Amygdala (tissue), 56 donors: ENCODE measurements at regions not wholly inside any gene's neighbourhood (a gene's known extent, or its start where the extent isn't known, plus 50 kb on each side); places are given as distances from the start of the nearest gene placed in this dataset.
A peak's percentile ranks its signal among the peaks of the same experiment; 100 is the strongest.

ENCODE experiments used
- DNase-seq, 56 donors: peaks; one replicate each; lab custom pipeline; 2025; lab: John Stamatoyannopoulos, UW

DNA sequence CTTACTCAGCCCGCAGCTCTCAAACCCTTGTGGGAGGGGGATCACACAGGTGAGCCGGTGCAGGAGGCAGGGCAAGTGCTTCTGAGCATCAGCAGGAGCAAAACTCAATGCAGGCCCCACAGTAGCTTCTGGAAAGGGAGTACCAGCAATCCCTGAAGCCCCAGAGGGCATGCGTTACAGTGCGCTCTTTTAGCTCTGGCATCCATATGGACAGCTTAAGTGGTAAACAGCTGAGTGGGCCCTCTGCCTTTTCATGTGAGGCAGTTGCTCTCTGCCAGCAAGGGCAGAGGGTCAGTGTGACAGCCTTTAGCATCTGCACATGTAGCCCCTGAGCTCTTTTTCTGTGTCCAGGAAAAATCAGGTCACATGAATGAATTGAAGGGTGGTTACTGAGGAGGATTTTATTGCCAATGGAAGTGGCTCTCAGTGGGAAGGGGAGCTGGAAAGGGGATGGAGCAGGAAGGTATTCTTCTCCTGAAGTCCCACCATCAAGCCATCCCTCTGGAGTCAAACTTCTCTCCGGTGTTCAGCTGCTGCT is 464.3 kb upstream of the THRB start:
- no peak for DNase-seq

DNA sequence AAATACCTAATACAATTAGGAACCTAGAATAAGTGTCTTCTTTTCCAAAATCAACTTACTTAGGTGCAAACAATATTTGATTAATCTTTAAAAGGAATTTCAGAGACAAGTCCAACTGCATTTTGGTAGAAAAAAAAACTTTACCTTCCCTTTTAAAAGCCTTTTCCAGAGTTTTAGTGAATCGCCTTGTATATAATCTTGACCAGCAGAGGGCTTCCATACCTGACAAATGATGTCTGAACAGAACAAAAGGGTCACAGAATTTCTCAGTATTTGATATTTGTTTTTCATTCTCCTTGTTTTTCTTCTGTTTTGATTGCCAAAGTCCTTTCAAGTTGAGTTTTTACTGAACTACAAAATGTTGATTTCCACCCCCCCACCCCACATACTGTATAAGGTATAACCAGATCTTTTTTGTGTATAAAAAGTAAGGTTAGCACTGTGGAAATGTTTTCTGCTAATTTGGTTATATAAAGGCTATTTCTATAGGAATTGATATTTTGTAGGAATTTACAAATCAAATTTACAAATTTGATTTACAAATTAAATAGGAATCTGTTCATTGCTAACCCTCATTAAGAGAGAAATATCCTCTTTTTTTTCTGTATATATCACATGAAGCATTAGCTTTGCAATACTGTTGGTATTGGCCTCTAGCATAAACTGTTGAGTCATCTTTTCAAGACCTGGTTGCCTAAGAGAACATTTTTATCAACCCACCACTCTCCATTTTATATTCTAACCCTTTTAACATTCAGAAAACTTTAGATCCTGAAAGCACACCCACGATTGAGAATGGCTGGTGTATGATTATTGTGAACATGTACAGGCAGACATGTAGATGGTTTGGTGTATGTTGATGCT is 464.1 kb upstream of the RARB start:
- DNase-seq, result no peak

DNA sequence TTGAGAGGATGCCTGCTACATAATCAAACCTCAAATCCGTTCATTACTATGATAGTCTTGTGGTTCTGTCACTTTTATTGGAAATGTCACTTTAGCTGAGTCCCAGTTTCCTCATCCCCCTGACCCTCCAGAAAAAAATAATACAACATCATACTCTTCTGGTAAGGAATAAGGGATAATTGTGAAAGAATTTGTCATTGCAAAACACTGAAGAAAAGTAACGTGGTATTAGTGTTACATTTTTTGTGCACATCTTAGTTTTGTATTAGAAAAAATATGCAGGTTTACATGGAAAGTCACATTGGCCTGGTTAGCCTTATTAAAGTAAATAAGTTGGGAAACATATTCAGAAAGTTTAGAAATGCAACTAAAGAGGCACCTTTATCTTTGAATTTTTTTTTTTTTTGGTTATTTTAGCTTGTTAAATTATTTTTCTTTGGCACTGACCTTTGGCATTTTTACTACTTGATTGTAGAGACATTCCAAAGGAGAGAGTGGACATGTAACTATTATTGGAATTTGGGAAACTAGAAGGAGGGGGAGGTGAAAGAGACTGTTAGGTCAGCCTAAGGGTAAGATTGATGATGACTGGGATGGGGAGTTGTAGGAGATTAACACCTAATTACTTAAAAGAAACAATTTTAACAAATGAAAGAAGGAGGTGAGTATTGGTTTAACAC is 462.2 kb upstream of the RARB start:
- no peak for DNase-seq

DNA sequence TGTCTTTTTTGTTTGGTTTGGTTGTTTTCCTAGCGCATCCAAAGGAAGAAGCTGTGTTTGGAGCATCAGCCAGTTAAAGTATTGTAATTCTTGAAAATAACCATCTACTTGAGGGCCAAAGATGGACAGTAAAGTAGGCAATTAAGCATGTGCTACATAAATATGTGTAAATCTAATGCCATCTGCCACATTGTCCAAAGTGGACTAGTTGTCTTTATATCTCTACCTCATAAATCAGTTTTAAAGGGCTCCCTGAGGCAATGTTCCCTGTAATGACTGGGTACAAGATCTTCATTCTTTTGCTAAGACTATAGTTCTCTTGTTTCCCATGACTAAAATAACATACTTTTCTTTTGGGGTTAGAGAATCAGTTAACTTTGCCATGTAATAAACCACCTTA is 460.0 kb upstream of the RARB start:
- no peak for DNase-seq

DNA sequence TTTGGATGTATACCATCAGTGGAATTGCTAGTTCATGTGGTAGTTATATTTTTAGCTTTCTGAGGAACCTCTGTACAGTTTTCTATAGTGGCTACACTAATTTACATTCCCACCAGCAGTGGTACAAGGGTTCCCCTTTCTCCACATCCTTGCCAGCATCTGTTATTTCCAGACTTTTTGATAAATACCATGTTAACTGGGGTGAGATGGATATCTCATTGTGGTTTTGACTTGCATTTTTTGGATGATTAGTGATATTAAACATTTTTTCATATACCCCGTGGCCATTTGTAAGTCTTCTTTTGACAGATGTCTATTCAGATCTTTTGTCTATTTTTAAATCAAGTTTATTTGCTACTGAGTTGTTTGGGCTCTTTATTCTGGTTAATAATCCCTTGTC is 455.6 kb upstream of the RARB start:
- no peak for DNase-seq

DNA sequence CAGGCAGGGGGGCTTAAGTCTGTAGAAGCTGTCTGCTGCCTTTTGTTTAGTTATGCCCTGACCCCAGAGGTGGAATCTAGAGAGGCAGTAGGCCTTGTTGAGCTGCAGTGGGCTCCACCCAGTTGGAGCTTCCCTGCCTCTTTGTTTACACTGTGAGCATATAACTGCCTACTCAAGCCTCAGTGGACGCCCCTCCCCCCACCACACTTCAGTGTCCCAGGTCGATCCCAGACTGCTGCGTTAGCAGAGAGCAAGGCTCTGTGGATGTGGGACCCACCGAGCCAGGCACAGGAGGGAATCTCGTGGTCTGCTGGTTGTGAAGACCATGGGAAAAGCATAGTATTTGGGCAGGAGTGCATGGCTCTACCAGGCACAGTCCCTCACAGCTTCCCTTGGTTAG is 446.8 kb upstream of the RARB start:
- DNase-seq, result no peak

DNA sequence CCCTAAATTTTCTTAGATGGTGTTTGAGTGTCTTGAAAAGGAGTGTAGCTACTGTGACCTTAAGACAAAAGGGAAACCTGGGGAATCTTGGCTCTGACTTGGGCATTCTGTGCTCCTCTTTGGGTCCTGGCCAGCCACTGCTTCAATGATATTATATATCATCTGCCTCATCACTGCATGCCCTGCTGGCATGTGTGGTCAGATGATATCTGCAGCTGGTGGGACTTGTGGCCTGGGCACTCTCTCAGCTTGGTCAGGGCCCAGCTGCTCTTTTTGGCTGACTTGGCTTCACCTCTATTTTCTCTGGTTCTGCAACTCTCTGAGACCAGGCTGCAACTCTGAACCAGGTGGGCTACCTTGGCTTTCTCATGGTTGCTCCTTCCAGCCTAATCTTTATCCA is 446.1 kb upstream of the RARB start:
- no peak for DNase-seq

DNA sequence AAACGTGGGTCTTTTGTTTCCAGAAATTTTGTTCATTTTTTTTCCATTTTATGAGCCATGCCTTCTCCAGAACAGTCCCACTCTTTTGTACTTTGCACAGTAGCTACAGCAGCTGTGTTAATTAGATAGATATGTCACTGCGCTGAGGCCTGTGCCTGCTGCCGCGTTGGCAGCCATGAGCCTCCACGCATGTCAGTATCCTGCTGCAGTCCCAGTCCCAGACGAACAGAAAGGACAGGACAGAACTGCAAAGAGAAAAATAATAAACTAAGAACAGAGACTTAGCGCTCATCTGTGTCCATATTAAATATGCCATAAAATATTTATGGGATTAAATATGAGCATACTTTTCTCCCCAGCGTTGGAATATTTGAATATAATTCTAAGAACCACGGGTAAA is 442.4 kb upstream of the RARB start:
- no peak for DNase-seq

DNA sequence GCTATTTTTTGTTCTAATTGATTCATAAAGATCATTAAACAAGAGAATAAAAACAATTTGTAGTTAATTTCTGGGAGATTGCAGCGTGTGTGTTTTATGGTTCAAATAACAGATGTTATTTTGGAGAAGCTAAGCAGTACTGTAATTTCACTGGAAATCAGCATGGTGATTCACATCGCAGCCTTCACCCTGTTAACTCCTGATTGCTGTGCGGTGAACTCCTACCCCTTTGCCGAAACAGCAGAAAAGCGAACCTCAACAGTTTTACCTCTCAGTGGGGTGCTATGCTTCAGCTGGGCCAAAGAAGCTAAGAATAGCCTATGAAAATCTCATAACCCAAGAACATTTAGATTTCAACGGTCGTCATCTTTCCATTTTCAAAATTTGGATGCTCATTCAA is 441.5 kb upstream of the RARB start:
- DNase-seq, result no peak

DNA sequence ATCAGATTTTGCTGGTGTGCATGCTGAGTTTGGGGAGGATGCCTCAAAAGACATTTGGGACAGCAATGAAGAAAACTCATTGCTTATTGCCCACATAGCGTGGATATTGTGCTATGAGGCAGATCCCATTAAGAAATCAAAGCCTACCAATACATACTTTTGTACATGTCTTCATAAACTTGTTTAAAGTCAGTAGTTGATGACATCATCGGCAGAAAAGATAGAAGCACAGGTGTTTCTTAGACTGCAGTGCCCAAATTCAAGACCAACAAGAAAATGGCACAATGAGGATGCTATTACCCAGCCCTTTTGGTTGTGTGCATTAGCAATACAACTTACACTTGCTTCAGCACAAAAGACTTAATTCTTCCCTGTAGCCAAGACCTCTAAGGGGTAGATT is 428.7 kb upstream of the RARB start:
- DNase-seq, result no peak

DNA sequence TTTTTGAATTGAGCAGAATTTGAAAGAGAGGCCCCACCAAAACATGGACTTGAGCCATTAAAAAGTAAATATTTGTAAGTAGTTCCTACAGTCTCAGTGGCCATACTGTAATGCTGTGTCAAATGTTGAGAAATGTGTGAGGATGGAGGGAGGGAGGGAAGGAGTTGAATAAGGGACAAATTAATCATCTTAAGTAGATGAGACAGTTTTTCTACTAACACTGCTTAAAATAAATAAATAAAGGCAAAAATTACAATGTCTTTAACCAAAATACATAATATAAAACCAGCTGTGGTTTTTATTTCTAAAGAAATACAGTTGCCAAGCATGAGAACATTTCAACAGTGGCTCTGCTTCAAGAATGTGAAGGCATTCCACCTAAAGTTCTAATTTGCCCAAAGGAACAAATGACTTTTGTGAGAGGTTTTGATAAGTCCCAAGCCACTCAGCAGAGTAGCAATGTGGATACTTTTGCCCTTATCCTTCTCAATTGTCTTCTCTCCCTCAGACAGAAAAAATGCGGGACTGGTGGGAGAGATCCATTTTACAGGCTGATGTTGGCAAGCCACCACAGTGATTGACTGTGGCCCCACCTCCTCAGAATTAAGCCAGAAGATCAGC is 427.0 kb upstream of the RARB start:
- DNase-seq, result no peak

DNA sequence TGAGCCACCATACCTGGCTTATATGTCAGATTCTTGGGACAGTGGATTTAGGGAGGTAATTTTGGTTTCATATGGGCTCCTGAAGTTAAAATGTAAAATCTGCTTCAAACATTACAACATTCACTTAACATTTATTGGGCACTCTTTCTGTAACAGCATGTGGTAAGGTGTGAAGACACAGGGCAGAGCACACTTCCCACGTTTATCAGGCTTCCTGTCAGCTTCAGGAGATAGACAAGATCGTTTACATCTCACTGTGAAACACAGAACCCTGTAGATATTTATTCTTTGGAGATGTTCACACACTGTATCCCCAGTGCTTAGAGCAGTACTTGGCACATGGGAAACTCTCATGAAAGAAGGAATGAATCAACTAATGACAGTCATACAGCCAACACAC is 426.0 kb upstream of the RARB start:
- no peak for DNase-seq

DNA sequence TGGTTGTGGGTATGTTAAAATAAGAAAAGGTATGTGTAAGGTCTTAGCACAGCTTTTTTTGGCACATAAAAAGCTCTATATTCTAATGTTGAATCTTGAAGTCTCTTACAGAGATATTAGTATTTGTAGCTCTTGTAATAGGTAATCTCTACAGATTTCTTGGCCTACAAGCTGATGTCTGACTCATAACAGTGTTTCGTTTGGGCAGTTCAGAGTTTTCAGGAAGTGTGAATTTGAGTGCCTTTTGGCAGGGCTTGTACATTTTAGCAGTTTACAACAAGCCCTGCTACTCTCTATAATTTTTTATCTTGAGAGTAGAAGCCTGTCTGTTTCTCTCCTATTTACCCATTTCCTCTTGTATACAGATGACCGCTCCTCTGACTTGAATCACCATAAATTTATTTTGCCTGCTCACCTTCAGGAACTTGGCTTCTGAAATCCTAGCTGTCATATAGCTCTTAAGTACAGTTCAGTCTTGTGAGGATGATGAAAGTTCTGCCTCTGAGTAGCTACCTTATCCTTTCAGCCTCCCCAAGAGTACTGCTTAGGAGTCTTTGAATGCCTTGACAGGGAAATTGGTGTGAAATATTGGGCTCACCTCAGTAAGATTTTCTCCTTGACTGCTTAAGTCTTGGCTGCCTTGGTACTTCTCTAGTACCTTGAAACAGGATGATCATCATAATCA is 419.9 kb upstream of the RARB start:
- no peak for DNase-seq

DNA sequence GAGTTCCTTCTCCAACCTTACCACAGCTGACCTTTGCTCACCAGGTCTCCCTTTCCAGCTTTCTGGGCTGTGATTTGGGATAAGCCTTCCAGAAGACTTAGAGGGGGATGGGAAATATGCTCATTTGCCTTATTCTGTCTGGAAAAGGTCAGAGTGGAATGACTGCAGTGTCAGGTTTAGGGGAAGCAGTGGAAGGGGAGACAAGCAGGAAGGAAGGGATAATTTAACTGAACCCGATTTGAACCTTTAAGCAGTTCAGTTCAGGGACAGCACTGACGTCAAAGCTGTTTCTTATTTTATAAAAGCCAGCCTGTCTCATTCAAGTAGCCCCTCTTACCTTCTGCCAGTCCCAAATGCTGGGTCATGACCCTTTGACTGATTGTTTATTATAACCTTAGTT is 418.4 kb upstream of the RARB start:
- DNase-seq, result no peak

DNA sequence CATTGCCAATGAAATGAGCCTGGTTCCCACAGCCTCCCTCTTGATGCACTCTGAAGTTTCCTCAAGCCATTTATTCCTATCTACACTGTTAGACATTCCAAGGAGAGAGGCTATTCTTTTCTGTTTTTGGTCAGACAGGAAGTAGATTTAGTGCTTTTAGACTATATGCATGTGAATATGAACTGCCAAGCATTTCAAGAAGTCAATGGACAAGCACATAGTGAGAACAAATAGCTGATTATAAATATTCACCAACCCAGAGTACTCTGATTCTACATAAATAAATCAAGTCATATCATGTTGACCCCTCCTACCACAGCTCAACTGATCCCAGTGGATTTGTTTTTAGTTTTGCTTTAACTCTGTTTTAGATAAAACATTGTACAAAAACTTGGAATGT is 412.5 kb upstream of the RARB start:
- no peak for DNase-seq

DNA sequence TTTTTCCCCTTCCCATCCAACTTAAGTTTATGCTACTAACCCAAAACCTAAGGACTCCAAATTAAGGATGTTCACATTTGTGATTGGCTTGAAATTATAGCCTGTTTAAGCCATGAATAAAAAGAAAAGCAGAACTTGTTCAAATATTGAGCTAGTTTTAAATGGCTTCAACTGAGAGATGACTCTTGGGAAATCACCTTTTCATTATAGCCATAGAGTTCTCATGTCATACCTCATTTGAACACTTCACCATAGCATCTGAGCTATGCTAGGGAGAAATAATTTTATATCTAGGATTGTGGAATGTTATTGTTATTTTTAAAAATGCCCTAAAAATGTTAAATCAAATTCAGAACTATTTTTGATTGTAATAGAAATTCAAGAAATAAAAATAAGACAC is 409.2 kb upstream of the RARB start:
- DNase-seq, result no peak

DNA sequence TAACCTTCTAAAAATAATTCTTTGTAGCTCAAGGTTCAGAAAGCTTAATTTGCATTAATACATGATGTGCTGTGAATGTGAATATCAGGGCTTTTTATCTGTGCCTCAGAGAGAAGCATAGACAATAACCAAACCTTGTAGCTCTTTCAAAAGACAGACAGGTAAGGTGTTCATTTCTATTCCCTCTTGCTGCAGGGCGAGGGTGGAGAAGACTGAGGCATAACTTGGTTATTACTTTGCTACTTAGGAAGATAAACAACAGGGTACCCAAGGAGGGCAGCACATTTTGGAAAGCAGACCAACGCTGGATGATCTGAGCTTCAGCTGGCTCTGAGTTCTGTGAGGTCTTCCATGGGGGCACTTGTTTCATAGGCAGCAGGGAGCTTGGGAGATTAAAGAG is 408.6 kb upstream of the RARB start:
- no peak for DNase-seq

DNA sequence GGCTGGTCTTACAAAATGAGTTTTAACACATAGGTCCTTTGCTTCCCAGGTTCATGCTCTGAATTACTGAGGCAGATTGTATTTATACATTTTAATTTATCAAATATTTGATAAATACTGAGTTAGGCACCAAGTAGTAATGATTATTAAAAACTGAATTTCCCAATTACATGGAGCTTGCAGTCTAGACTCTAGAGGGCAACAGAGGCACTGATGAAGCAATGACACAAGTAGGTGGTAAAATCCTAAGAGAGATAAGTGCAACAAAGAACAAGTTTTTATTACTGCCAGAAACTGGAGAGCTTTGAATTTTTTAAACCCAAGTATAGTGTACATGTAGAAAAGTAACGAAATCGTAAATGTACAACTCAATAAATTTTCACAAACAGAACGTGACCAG is 406.2 kb upstream of the RARB start:
- DNase-seq, result no peak

DNA sequence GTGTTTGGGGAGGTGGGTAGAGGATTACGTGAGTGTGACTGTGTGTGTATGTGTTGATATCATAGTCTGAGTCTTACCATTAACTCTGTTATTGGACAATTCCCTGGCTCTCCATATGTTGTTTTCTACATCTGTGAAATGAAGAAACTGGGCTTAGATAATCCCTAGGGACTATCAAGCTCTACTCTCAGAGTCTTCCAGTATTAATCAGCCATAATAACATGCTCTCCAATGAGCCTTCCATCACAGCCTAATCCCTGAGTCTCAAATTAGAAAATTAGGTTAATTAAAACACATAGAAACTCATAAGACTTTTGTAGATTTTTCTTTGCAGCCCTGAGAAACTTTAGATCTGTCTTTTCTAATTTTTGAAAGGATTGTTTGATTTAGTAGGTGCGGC is 404.2 kb upstream of the RARB start:
- DNase-seq, result no peak

DNA sequence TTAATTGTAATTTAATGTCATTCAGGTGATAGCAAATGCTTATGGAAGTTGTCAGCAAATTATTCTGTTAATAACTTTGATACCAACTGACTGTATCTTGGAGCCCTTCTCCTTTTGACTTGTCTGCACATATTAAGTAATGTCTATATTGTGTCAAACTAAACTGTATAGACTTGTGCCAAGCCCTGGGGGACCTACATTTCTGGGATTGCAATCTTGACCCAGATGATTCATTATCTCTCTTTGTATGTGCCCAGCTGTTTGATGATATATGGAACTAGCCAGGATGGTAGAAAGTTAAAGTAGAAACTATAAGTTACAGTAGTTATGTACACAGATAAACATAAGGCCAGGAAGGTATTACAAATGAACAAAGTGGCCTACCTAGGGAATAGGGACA is 402.8 kb upstream of the RARB start:
- no peak for DNase-seq

DNA sequence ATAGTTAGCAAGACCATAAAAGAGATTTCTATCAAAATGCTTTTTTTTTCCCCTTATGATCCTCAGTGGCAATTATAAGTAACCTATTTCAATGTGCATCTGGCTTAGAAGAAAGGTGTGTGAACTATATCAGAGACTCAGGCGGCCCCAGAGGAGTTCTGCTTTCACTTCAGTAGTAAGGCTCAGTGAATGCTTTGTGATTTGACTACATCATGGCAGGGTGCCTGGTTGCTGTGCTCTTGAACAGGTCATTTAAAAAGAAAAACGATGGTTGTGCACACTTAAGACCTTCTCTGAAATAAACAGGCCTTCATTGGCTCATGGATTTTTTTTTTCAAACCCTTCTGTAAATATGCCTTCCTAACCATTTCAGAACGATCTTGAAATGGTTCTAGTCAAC is 400.4 kb upstream of the RARB start:
- DNase-seq, result peak in 10 of 56 donors; percentile 0 to 38 (median 6)
